HG02763 (cell line): ENCODE measurements at regions not wholly inside any gene's neighbourhood (a gene's known extent, or its start where the extent isn't known, plus 50 kb on each side); places are given as distances from the start of the nearest gene placed in this dataset.

Experiments
- ATAC-seq: cut with Tn5 transposase; IDR thresholded peaks from one replicate; pipeline ENCODE4 v1.9.1; 2021; ENCODE audit warnings: mild to moderate bottlenecking, moderate library complexity; ENCODE audit not compliant: unreplicated experiment

DNA sequence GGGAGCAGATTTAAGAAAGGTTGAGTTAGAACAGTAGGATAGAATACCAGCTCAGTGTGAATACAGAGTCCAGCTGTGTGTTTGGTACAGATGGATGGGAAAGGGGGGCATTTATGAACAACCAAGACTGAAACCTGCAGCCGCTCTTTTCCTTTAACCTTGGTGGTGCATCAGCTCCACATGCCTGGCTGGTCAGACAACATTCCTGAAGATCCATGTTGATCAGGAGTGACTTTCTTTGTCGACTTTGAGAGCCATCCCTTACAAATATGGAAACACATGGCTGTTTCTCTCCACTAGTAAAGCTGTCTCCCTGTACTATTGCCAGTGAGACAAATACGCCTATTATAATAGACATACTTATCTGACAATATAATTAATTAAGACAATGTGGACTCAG is 476.5 kb upstream of the IGFBP3 start:
- no peak for ATAC-seq

DNA sequence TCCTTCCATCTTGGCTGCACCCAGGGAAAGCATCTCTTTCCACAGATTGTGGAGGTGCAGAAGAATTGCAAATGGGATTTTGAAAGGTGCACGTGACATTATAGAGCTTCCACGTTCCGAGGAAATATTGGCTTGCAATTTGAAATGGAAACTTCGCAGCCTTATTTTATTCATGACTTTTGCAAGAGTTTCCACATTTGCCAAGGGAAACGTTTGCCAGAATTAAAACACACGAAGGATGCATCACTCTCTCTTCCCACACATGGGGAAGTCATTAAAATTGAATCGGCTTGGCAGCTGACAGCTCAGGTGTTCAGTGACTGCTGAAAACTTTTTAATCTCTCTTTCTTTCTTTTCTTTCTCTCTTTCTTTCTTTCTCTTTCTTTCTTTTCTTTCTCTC is 475.4 kb upstream of the IGFBP3 start:
- no peak for ATAC-seq

GRCh38 chr7:46393142-46393541 is 472.1 kb upstream of the IGFBP3 start:
- no peak for ATAC-seq

DNA sequence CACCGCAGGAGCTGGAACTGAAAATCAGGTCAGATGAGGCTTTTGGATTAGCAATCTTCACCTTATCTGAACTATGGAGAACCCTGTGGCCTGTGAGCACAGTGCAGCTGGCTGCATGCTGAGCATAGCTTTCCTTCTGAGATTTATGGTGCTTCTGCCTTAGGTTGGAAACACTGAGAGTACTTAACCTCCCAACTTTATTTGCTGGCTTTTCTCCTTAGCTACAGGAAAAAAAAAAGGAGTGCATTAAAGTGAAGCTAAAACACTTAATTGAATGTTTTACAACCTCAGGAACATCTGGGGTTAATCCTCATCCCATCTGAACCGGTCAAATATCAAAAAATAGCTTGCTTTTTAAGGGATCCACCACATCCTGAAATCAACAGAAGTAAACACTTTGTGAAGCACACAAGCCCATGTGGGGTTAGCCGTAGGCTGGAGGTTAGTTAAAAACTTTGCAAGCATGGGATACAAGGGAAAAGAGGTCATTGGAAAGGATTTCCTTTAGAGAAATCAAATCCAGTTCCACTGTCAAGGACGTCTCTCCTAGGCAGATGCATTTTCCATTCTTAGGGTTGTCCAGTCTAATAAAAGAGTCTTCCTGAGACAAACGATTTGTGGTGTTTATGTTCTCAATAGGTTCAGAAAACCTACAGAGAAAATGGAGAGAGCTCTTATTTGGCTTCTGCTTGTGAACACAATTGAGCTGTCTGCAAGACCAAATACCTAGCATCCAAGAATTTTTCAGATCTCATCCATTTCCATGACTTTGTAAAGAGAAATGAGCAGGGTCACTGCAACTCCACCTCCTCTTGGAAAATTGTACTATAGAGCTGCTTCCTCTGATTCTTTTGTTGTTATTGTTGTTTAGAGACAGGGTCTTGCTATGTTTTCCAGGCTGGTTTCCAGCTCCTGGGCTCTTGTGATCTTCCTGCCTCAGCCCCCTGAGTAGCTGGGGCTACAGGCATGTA is 470.4 kb upstream of the IGFBP3 start:
- ATAC-seq = no peak

DNA sequence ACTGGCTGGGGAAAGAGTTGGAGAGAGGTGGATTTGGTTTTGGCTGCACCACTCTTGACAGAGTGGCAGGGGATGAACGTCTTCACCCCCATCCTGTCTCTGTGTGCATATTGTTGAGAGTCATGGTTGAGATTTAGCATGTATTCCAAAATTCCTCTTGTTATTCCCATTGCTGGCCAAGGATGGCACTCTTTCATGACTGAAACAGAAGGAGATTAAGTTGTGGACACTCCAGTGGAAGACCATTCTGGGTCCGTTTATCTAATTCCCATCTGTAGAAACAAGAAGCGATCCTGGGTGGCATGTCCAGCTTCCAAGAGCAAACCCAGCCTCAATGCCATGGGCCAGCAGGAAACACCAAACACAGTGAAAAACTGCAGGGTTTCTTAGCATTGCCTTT is 469.0 kb upstream of the IGFBP3 start:
- ATAC-seq = no peak

DNA sequence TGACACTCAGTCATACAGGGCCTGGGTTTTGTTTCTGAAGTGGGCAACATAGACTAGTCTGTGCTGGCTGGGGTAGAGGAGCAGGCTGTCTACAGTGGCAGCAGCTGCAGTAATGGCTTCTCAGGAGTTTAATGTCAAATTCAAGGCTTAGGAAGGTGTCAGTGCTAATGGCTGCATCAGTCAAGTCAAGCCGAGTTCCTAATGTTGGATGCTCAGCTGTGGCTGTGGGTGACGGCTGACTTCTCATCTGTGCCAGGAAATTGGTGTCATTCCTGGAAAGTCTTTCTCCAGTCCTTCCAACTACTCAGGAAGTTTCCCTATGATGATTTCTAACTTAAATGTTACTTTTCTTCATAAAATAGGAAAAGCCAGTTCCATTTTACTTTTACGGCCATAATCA is 468.1 kb upstream of the IGFBP3 start:
- no peak for ATAC-seq

DNA sequence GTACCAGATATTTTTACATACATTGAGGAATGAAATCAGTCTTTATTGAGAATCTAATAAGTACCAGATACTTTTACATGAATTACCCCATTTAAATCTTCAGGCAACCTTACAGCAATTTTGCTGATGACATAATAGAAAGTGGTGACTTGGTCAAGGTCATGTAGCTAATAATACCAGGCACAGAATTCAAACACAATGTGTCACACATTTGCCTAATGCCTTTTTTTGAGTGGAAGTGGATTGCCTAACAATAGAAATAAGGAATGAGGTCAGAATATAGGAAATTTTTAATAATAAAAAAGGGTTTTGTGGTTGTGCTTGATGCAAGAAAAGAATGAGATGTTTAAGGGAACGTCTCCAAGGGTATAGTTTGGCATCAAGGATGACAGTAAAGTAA is 466.6 kb upstream of the IGFBP3 start:
- no peak for ATAC-seq

DNA sequence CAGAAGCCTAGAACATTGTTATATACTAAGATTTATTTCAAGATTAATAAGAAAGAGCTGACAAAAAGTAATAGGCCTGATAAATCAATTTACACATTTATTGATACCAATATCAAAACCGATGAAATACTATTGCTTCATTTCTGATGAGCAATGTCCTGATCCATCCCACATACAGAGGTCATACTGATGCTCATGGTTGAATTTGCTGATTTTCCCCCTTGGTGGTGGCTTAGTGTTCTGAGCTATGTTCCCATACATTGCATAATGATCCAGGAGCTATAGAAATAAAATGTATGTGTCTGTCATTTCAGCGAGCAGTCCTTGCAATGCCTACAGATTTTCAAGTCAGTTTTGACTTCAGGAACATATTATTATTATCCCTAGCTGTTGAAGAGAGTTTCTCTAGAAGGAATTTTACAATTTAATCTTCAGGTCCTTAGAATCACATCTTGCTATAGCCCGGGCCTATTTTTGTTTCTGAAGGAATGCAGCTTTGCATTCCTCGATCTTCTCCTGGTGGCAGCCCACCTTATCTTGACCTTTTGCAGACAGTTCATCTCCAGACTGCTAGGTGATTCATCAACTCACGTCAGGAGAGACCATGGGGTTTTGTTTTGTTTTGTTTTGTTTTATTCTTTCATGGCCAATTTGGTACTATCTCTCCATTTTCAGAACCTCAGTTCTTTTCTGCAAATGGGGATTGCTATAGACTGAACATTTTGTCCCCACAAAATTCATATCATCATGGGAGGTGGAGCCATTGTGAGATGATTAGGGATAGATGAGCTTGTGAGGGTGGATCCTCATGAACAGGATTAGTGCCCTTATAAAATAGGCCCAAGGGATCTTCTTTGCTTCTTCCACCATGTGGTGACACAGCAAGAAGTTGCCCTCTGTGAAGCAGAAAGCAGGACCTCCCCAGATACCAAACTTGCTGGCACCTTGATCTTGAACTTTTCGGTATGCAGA is 465.6 kb upstream of the IGFBP3 start:
- no peak for ATAC-seq

- ATAC-seq = no peak
These were observed 464.7 kb upstream of the IGFBP3 start for GRCh38 chr7:46385662-46386309.

DNA sequence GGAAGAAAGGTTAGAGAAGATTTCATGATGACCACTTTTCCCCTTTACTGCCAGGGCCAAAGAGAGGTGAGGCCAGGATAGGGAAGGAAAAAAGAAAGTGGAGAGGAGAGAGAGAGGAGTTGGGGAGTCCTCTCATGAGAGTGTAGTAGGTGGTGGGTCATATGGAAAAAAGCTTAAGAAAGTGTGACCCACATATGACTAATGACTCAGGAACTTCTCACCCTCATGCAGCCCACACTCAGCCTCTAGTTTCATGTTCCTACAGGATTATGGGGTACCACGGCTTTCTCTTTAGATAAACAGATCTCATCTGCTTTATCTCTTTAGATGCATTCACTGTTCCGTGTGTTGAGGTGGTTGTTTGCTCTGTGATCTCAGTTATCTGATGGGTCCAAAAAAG is 462.5 kb upstream of the IGFBP3 start:
- no peak for ATAC-seq

GRCh38 chr7:46369933-46370654 is 449.0 kb upstream of the IGFBP3 start:
- no peak for ATAC-seq

GRCh38 chr7:46368871-46369270 is 447.8 kb upstream of the IGFBP3 start:
- no peak for ATAC-seq

DNA sequence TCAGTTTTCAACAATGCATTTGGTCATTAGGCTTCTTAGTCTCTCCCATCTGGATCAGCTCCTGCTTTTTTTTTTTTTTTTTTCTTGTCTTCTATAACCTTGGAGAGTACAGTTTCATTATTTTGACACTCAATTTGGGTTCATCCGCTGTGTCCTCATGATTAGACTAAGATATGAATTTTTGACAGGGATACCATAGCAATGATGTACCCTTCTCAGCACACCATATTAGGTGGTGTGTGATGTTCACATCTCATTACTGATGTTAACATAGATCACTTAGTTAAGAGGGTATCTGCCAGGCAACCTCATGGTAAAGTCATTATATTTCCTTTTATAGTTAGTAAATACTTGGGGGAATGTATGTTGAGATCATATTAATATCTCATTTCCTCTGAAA is 445.5 kb upstream of the IGFBP3 start:
- no peak for ATAC-seq

DNA sequence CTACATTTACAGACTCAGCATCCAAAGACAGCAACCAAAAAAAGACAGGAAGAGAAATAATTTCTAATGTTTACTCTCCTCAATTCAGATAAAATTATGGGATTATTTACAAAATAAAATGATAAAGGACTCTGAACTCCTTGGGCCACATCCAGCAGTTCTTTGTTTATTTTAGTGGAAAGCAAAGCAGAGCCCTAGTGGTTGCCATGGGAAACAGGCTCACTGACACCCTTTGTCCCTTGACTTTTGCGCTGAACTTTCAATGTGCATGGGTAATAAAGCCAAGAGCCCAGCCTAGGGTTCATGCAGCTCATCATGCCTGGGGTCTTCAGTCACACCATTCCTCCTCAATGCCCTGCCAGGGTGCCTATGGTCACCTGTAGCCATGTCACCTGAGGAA is 442.6 kb upstream of the IGFBP3 start:
- ATAC-seq = no peak

DNA sequence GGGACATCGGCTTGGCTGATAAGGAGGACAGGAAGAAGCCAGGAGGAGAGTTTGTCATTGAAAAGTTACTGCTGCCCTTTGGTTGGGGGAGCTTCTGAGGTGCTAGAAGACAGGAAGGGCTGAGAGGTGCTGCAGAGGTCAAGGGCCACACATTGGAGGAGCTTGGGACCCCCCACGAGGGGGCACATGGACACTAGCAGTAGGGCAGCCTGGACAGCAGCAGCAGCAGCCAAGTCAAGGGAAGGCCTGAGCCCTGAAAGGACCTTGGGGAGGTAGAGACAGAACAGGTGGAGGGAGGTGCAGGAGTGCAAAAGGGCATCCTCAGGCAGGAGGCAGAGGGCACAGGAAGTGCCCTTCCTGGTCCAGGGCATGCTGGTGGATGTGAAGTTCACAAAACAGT is 439.7 kb upstream of the IGFBP3 start:
- ATAC-seq = no peak

DNA sequence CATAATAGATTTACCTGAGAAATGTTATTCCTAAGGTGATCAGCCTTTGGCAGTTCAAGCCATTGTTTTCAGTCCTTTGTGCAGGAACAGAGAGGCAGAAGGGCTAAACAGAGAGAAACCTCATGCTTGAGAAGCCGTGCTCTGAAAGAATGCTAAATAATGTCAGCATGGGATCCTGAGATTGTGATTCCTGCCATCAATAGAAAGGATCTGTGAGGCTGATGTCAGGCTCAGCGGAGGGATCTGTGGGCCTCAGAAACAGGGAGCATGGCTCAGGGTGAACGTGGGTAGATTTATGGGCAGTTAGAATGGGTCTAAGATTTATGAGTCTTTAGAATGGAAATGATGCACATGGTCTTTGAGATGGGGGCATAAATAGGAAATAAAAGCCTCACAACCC is 439.2 kb upstream of the IGFBP3 start:
- ATAC-seq = no peak

GRCh38 chr7:46357851-46358250 is 436.8 kb upstream of the IGFBP3 start:
- ATAC-seq = no peak

DNA sequence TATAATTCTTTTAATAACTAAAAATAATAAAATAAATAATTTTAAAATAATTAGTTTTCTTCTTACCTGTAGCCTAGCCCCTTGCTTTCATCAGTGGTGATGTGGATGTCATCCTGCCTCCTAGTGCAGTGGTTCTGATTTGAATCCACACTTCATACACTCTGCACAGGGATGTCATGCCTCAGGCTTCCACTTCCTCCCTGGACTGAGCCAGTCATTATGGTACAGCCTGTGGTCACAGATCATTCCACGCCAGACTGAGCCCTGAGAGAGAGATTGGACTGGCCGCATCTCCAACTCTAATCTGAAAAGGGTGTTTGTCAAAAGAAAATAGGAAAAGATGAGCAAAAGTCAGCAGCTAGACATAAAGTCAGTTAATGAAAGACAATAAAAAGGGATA is 436.2 kb upstream of the IGFBP3 start:
- no peak for ATAC-seq

DNA sequence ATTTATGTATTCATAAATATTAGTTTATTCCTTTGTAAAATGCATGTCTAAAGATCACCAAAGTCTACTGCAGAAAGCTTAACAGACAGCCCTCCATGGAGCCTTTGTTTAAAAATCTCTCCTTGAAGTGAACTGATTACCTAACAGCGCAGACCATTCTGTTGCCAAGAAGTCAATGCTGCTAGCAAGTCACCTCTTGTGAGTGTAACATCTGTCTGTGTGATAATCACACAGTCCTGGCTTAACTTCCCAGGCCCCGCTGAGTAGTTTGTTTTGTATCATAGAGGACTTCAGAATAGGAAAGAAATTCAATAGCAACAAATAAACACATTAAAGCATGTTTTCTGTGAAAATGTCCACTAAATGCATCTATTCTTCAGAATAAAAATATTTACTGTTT is 435.3 kb upstream of the IGFBP3 start:
- ATAC-seq = no peak

DNA sequence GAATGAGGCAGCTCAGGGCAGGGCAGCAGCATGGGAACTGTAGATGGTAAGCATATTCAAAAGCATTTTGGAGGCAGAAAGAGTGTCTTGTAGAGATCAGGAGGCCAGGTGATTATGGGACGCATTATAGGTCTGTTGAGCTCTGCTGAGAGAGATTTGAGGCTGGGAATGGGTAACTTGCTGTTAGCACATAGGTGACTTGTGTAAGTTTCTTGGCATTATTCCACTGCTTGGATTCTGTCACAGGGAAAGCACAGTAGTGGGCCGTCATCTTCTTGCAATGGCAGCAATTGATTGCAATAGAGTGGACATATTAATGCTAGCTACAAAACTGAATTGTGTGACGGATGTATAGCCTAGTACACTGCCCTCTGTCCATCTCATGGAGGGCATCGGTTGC is 434.3 kb upstream of the IGFBP3 start:
- ATAC-seq = no peak
